Astrocyte (in vitro differentiated cells and primary cell): ENCODE measurements at regions not wholly inside any gene's neighbourhood (a gene's known extent, or its start where the extent isn't known, plus 50 kb on each side); places are given as distances from the start of the nearest gene placed in this dataset.

Experiments used
- DNase-seq: peaks from one replicate; pipeline ENCODE4 v3.0.0-alpha.2; 2010; ENCODE audit warnings: low read depth
- FAIRE-seq: peaks from 2 replicates; lab custom pipeline; 2011; peaks lifted over from hg19 to GRCh38; lab: Jason Lieb, UNC
- H2AFZ ChIP-seq: 2 replicates; pipeline ENCODE4 v1.6.0; 2012; ENCODE audit warnings: low read depth, low read length, inconsistent platforms
- H3K27ac ChIP-seq: 2 replicates; pipeline ENCODE4 v1.5.1; 2011; ENCODE audit warnings: low read depth, low read length, inconsistent platforms
- H3K27me3 ChIP-seq: 2 replicates; pipeline ENCODE4 v1.6.0; 2011; ENCODE audit warnings: low read length, inconsistent platforms; ENCODE audit not compliant: insufficient read depth
- H3K36me3 ChIP-seq: 2 replicates; pipeline ENCODE4 v1.5.1; 2011; ENCODE audit warnings: low read length, inconsistent platforms; ENCODE audit not compliant: insufficient read depth
- H3K4me1 ChIP-seq: 2 replicates; pipeline ENCODE4 v1.5.1; 2011; ENCODE audit warnings: low read length, inconsistent platforms; ENCODE audit not compliant: insufficient read depth
- H3K4me2 ChIP-seq: 2 replicates; pipeline ENCODE4 v1.6.0; 2012; ENCODE audit warnings: low read length, inconsistent platforms
- H3K4me3 ChIP-seq: 2 replicates; pipeline ENCODE4 v1.5.1; 2011; ENCODE audit warnings: low read depth, mild to moderate bottlenecking, low read length, inconsistent platforms; ENCODE audit not compliant: insufficient read depth
- H3K79me2 ChIP-seq: 2 replicates; pipeline ENCODE4 v1.6.0; 2012; ENCODE audit warnings: mild to moderate bottlenecking, low read length, inconsistent platforms; ENCODE audit not compliant: insufficient read depth
- H3K9ac ChIP-seq: 2 replicates; pipeline ENCODE4 v1.6.0; 2012; ENCODE audit warnings: mild to moderate bottlenecking, low read length, inconsistent platforms
- H3K9me3 ChIP-seq: 2 replicates; pipeline ENCODE4 v1.5.1; 2012; ENCODE audit warnings: low read depth, mild to moderate bottlenecking, low read length, inconsistent platforms; ENCODE audit not compliant: insufficient read depth
- H4K20me1 ChIP-seq: 2 replicates; pipeline ENCODE4 v1.6.0; 2012; ENCODE audit warnings: low read length, inconsistent platforms; ENCODE audit not compliant: insufficient read depth
- H3K27ac Mint-ChIP-seq: one replicate; pipeline ENCODE4 v1.8.0; 2021; ENCODE audit warnings: mild to moderate bottlenecking, mixed read lengths; ENCODE audit not compliant: unreplicated experiment
- H3K27me3 Mint-ChIP-seq: one replicate; pipeline ENCODE4 v1.8.0; 2021; ENCODE audit warnings: low read depth, mixed read lengths; ENCODE audit not compliant: unreplicated experiment
- H3K36me3 Mint-ChIP-seq: one replicate; pipeline ENCODE4 v1.8.0; 2021; ENCODE audit warnings: low read depth, mixed read lengths; ENCODE audit not compliant: unreplicated experiment
- H3K4me1 Mint-ChIP-seq: one replicate; pipeline ENCODE4 v1.8.0; 2021; ENCODE audit warnings: low read depth, mixed read lengths; ENCODE audit not compliant: unreplicated experiment
- H3K4me3 Mint-ChIP-seq: one replicate; pipeline ENCODE4 v1.8.0; 2021; ENCODE audit warnings: mild to moderate bottlenecking, moderate library complexity, mixed read lengths; ENCODE audit not compliant: unreplicated experiment
- H3K9me3 Mint-ChIP-seq: one replicate; pipeline ENCODE4 v1.8.0; 2021; ENCODE audit warnings: mild to moderate bottlenecking, mixed read lengths; ENCODE audit not compliant: unreplicated experiment
- EZH2 ChIP-seq: IDR thresholded peaks from 2 replicates; pipeline ENCODE4 v1.6.1; 2012; ENCODE audit warnings: mild to moderate bottlenecking, low read length, inconsistent platforms; ENCODE audit not compliant: insufficient read depth
- TF ChIP-seq, protein P1 (sequence below): IDR thresholded peaks from 2 replicates; pipeline ENCODE4 v1.5.1; 2011; ENCODE audit warnings: low read depth, mild to moderate bottlenecking, inconsistent platforms, low read length, moderate library complexity; ENCODE audit not compliant: insufficient read depth

- Histone ChIP-seq H3K4me2 (no peak overlapping the region), H3K4me3 (no peak overlapping the region), H3K27ac (no peak overlapping the region), H3K4me1 (no peaks in the 10 kb centered on the region), H2AFZ (no peak overlapping the region), H4K20me1 (no peaks in the 10 kb centered on the region), H3K27me3 (no peaks in the 10 kb centered on the region), H3K36me3 (no peaks in the 10 kb centered on the region), H3K9ac (no peak overlapping the region), H3K79me2 (no peaks in the 10 kb centered on the region), H3K9me3 (peaks cover 11% of the 10 kb centered on the region)
- TF ChIP-seq, protein P1, sequence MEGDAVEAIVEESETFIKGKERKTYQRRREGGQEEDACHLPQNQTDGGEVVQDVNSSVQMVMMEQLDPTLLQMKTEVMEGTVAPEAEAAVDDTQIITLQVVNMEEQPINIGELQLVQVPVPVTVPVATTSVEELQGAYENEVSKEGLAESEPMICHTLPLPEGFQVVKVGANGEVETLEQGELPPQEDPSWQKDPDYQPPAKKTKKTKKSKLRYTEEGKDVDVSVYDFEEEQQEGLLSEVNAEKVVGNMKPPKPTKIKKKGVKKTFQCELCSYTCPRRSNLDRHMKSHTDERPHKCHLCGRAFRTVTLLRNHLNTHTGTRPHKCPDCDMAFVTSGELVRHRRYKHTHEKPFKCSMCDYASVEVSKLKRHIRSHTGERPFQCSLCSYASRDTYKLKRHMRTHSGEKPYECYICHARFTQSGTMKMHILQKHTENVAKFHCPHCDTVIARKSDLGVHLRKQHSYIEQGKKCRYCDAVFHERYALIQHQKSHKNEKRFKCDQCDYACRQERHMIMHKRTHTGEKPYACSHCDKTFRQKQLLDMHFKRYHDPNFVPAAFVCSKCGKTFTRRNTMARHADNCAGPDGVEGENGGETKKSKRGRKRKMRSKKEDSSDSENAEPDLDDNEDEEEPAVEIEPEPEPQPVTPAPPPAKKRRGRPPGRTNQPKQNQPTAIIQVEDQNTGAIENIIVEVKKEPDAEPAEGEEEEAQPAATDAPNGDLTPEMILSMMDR, result no peak
- no peak overlapping the region for H3K27ac Mint-ChIP-seq
- no peaks in the 10 kb centered on the region for H3K36me3 Mint-ChIP-seq
- DNase-seq (no peak), FAIRE-seq (no peak)
- H3K4me1 Mint-ChIP-seq, result peaks cover 6% of the 10 kb centered on the region
- H3K4me3 Mint-ChIP-seq, result no peak overlapping the region
- H3K9me3 Mint-ChIP-seq, result no peaks in the 10 kb centered on the region
- peaks cover 21% of the 10 kb centered on the region for H3K27me3 Mint-ChIP-seq
Observed at GRCh38 chr22:48182846-48183805, 1420.7 kb downstream of the TBC1D22A start.

GRCh38 chr22:48182031-48182430, 1419.6 kb downstream of the TBC1D22A start:
- no peak overlapping the region for H3K27ac ChIP-seq
- no peak overlapping the region for H3K9ac ChIP-seq
- H3K4me1 ChIP-seq, result no peaks in the 10 kb centered on the region
- no peaks in the 10 kb centered on the region for H3K79me2 ChIP-seq
- H3K4me2 ChIP-seq, result no peak overlapping the region
- H4K20me1 ChIP-seq, result no peaks in the 10 kb centered on the region
- Mint-ChIP-seq H3K27ac (no peak overlapping the region), H3K36me3 (no peaks in the 10 kb centered on the region), H3K27me3 (peaks cover 26% of the 10 kb centered on the region), H3K4me1 (no peaks in the 10 kb centered on the region), H3K9me3 (no peaks in the 10 kb centered on the region), H3K4me3 (no peak overlapping the region)
- DNase-seq, result no peak
- H3K4me3 ChIP-seq, result no peak overlapping the region
- TF ChIP-seq EZH2, result no peak
- TF ChIP-seq, protein P1, result no peak
- no peaks in the 10 kb centered on the region for H3K36me3 ChIP-seq
- no peak overlapping the region for H2AFZ ChIP-seq
- no peak for FAIRE-seq
- no peaks in the 10 kb centered on the region for H3K27me3 ChIP-seq
- peaks cover 11% of the 10 kb centered on the region for H3K9me3 ChIP-seq

DNA sequence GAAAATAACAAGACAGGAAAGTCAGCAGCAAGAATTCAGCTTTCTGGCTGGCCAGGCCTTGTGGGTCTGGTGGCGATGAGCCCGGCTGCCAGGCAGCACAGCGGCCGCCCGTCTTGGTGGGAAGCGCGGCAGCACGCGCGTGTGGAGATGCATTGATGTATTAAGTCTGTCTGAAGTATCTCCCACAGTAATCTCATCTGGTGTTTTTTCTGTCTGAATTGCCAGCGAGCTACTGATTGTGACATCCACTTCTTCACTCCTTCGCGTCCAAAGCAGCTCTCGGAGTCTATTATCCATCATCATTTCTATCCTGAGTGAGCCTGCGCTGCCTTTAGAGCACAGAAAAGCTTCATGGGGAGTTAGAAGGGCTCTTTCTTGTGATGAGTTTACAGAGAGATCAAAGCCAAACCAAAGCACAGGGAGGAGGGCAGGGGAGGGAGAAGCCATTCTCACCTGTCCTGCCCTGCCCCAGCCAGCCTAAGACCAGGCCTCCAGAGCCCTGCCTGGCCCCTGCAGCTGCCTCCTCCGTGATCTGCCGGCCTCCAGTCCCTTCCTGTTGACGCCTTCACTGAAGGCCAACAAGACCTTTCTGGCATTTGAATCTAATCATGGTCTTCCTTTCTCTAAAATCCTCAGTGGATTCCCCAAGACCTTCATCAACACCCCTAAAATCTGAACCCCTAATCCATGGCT, 1419.0 kb downstream of the TBC1D22A start:
- H3K4me3 ChIP-seq, result no peak overlapping the region
- no peaks in the 10 kb centered on the region for H3K27me3 ChIP-seq
- H3K27ac ChIP-seq, result no peak overlapping the region
- no peaks in the 10 kb centered on the region for H3K4me1 Mint-ChIP-seq
- no peaks in the 10 kb centered on the region for H3K9me3 Mint-ChIP-seq
- H3K79me2 ChIP-seq, result no peaks in the 10 kb centered on the region
- H2AFZ ChIP-seq, result no peak overlapping the region
- TF ChIP-seq EZH2, result no peak
- TF ChIP-seq, protein P1, result no peak
- no peak for FAIRE-seq
- H3K4me2 ChIP-seq, result no peak overlapping the region
- H3K4me1 ChIP-seq, result no peaks in the 10 kb centered on the region
- no peaks in the 10 kb centered on the region for H3K36me3 Mint-ChIP-seq
- H3K36me3 ChIP-seq, result no peaks in the 10 kb centered on the region
- H3K9ac ChIP-seq, result no peak overlapping the region
- H3K9me3 ChIP-seq, result peaks cover 11% of the 10 kb centered on the region
- no peaks in the 10 kb centered on the region for H4K20me1 ChIP-seq
- peaks cover 30% of the 10 kb centered on the region for H3K27me3 Mint-ChIP-seq
- no peak overlapping the region for H3K27ac Mint-ChIP-seq
- H3K4me3 Mint-ChIP-seq, result no peak overlapping the region
- DNase-seq, result no peak
